B cell (primary cell): ENCODE measurements at regions not wholly inside any gene's neighbourhood (a gene's known extent, or its start where the extent isn't known, plus 50 kb on each side); places are given as distances from the start of the nearest gene placed in this dataset.

Source experiments
- ATAC-seq: fragments of 200-7000 bp; cut with Tn5 transposase; one replicate; pipeline ENCODE4 v1.10.0; 2021; ENCODE audit warnings: low read depth, mild to moderate bottlenecking, moderate number of reproducible peaks, moderate library complexity
- CTCF ChIA-PET: fragments of 350-600 bp; sonication (Branson Sonifier 250); formaldehyde crosslinking; loops from one replicate; lab custom pipeline; 2021; ENCODE audit warnings: antibody characterized with exemption, inconsistent platforms; lab: Charles Lee
- POLR2A ChIA-PET: fragments of 350-600 bp; sonication (Branson Sonifier 250); formaldehyde crosslinking; loops from one replicate; lab custom pipeline; 2021; ENCODE audit warnings: antibody characterized with exemption; lab: Charles Lee
- DNase-seq: peaks from one replicate; pipeline ENCODE4 v3.0.0; 2013
- H2AFZ ChIP-seq: 2 replicates; pipeline ENCODE4 v1.6.1; 2012; ENCODE audit warnings: mild to moderate bottlenecking, low read depth, low read length; ENCODE audit not compliant: insufficient read depth, poor library complexity, severe bottlenecking
- H3K27ac ChIP-seq, 2 donors: 1 replicate in 1 of 2; 2 replicates in 1 of 2; pipeline ENCODE4 v1.5.1; 2012 to 2013; ENCODE audit warnings: low read length in 2 of 2, mild to moderate bottlenecking in 2 of 2, moderate library complexity in 1 of 2
- H3K27me3 ChIP-seq, 4 experiments: fragments of 200-600 bp in 1 of 4; sonication (generic) in 1 of 4; replicated peaks in 1 of 4; 1 replicate in 2 of 4; 2 replicates in 2 of 4; pipeline versions ENCODE4 v1.6.1 to v1.7.0; 2013 to 2016; ENCODE audit warnings: low read length in 3 of 4, mild to moderate bottlenecking in 2 of 4, mixed read lengths in 1 of 4, moderate library complexity in 1 of 4; ENCODE audit not compliant: insufficient read depth in 4 of 4, control insufficient read depth in 3 of 4; ENCODE audit errors: control extremely low read depth in 1 of 4
- H3K36me3 ChIP-seq, 2 experiments: replicated peaks in 1 of 2; 1 replicate in 1 of 2; 2 replicates in 1 of 2; pipeline versions ENCODE4 v1.6.1 to v1.7.1; 2013; ENCODE audit warnings: low read length in 1 of 2; ENCODE audit not compliant: insufficient read depth in 2 of 2, control insufficient read depth in 1 of 2; ENCODE audit errors: control extremely low read depth in 1 of 2, extremely low read depth in 1 of 2
- H3K4me1 ChIP-seq, 2 donors: fragments of 200-600 bp in 1 of 2; sonication (generic) in 1 of 2; 1 replicate in 1 of 2; 2 replicates in 1 of 2; pipeline versions ENCODE4 v1.5.1 to v1.6.1; 2013 to 2017; ENCODE audit warnings: low read length in 2 of 2; ENCODE audit not compliant: control insufficient read depth in 2 of 2, insufficient read depth in 2 of 2
- H3K4me2 ChIP-seq: replicated peaks from 2 replicates; pipeline ENCODE3; 2012; ENCODE audit warnings: mild to moderate bottlenecking, low read depth, low read length; ENCODE audit not compliant: poor library complexity, severe bottlenecking
- H3K4me3 ChIP-seq, 5 experiments: fragments of 200-600 bp in 1 of 5; sonication (generic) in 1 of 5; 1 replicate in 3 of 5; 2 replicates in 2 of 5; pipeline versions ENCODE4 v1.5.1 to v1.7.0; 2011 to 2016; ENCODE audit warnings: low read length in 4 of 5, mild to moderate bottlenecking in 4 of 5, low read depth in 2 of 5, control low read depth in 1 of 5, moderate library complexity in 1 of 5; ENCODE audit not compliant: insufficient read depth in 1 of 5; ENCODE audit errors: control extremely low read depth in 1 of 5, extremely low read depth in 1 of 5
- H3K79me2 ChIP-seq: fragments of 200-600 bp; sonication (generic); one replicate; pipeline ENCODE4 v1.6.0; 2016; ENCODE audit warnings: low read length; ENCODE audit not compliant: control insufficient read depth, insufficient read depth
- H3K9ac ChIP-seq: fragments of 200-600 bp; sonication (generic); 2 replicates; pipeline ENCODE4 v1.6.1; 2017; ENCODE audit warnings: mild to moderate bottlenecking, low read length, moderate library complexity
- H3K9me3 ChIP-seq, 3 donors: one replicate each; pipeline versions ENCODE4 v1.6.1 to v1.7.1; 2013; ENCODE audit warnings: low read length in 2 of 3; ENCODE audit not compliant: control insufficient read depth in 2 of 3, insufficient read depth in 1 of 3; ENCODE audit errors: control extremely low read depth in 1 of 3
- H4K20me1 ChIP-seq: 2 replicates; pipeline ENCODE4 v1.6.0; 2012; ENCODE audit warnings: mild to moderate bottlenecking, low read length; ENCODE audit not compliant: insufficient read depth, control insufficient read depth, poor library complexity, severe bottlenecking
- H3K27ac Mint-ChIP-seq: one replicate; pipeline ENCODE4 v1.8.0; 2021; ENCODE audit warnings: mixed read lengths
- H3K27me3 Mint-ChIP-seq: one replicate; pipeline ENCODE4 v1.8.0; 2021; ENCODE audit warnings: mixed read lengths
- H3K4me1 Mint-ChIP-seq: one replicate; pipeline ENCODE4 v1.8.0; 2021; ENCODE audit warnings: mixed read lengths
- H3K4me3 Mint-ChIP-seq: one replicate; pipeline ENCODE4 v1.8.0; 2021; ENCODE audit warnings: mixed read lengths
- H3K9me3 Mint-ChIP-seq: one replicate; pipeline ENCODE4 v1.8.0; 2022; ENCODE audit warnings: mixed read lengths; ENCODE audit not compliant: insufficient read depth
- EZH2 ChIP-seq: IDR thresholded peaks from 2 replicates; pipeline ENCODE4 v1.6.1; 2012; ENCODE audit warnings: borderline replicate concordance, low read depth, mild to moderate bottlenecking, moderate library complexity, low read length; ENCODE audit not compliant: insufficient read depth, poor library complexity, severe bottlenecking
- WGBS: methylation state at CpG from one replicate; pipeline ENCODE4 v1.1.5; 2013; ENCODE audit warnings: missing lambda C conversion rate; ENCODE audit not compliant: insufficient coverage; 5-methylcytosine and 5-hydroxymethylcytosine counted together
- intact Hi-C: fragments of 100-400 bp; cut with micrococcal nuclease; formaldehyde crosslinking; loops from one replicate; pipeline ENCODE4 v1.10.0; 2022
- TF ChIP-seq, protein P1 (sequence below): fragments of 200-600 bp; IDR thresholded peaks from one replicate; pipeline ENCODE4 v1.8.0; 2022; ENCODE audit warnings: antibody characterized with exemption, mild to moderate bottlenecking

DNA sequence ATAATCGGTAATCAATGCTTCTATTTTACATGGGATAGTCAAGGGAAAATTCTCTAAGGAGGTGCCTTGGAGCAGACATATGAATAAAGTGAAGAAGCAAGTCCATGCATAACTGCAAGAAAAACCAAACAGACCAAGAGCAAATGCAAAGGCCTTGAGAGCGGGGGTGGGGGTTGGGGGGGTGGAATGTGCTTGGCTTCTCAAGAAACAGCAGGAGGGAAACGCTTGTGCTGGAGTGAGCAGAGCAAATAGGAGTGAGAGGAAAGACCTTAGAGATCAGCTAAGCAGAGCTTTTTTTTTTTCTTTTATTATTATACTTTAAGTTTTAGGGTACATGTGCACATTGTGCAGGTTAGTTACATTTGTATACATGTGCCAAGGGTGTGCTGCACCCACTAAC lies 260.8 kb downstream of the ARPP21 start:
- Histone ChIP-seq H3K79me2 (no peaks in the 10 kb centered on the region), H3K27me3 (no peaks in the 10 kb centered on the region), H3K4me1 (no peaks in the 10 kb centered on the region), H3K36me3 (no peaks in the 10 kb centered on the region), H3K4me2 (no peak overlapping the region), H2AFZ (no peak overlapping the region), H3K9ac (no peak overlapping the region), H4K20me1 (no peaks in the 10 kb centered on the region), H3K27ac (no peak overlapping the region), H3K9me3 (no peaks in the 10 kb centered on the region), H3K4me3 (no peak overlapping the region)
- no peak for DNase-seq
- TF ChIP-seq, protein P1, sequence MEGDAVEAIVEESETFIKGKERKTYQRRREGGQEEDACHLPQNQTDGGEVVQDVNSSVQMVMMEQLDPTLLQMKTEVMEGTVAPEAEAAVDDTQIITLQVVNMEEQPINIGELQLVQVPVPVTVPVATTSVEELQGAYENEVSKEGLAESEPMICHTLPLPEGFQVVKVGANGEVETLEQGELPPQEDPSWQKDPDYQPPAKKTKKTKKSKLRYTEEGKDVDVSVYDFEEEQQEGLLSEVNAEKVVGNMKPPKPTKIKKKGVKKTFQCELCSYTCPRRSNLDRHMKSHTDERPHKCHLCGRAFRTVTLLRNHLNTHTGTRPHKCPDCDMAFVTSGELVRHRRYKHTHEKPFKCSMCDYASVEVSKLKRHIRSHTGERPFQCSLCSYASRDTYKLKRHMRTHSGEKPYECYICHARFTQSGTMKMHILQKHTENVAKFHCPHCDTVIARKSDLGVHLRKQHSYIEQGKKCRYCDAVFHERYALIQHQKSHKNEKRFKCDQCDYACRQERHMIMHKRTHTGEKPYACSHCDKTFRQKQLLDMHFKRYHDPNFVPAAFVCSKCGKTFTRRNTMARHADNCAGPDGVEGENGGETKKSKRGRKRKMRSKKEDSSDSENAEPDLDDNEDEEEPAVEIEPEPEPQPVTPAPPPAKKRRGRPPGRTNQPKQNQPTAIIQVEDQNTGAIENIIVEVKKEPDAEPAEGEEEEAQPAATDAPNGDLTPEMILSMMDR = no peak
- no peak for TF ChIP-seq EZH2
- H3K27ac Mint-ChIP-seq = no peak overlapping the region
- CTCF ChIA-PET = no interaction called here
- intact Hi-C loops = no loop called here
- H3K4me3 Mint-ChIP-seq = no peak overlapping the region
- POLR2A ChIA-PET = no interaction called here
- H3K9me3 Mint-ChIP-seq = peaks cover 1% of the 10 kb centered on the region
- no peak for ATAC-seq
- no peaks in the 10 kb centered on the region for H3K4me1 Mint-ChIP-seq
- WGBS = 100% methylated on average over 2 of the region's 3 CpGs
- H3K27me3 Mint-ChIP-seq = no peaks in the 10 kb centered on the region

DNA sequence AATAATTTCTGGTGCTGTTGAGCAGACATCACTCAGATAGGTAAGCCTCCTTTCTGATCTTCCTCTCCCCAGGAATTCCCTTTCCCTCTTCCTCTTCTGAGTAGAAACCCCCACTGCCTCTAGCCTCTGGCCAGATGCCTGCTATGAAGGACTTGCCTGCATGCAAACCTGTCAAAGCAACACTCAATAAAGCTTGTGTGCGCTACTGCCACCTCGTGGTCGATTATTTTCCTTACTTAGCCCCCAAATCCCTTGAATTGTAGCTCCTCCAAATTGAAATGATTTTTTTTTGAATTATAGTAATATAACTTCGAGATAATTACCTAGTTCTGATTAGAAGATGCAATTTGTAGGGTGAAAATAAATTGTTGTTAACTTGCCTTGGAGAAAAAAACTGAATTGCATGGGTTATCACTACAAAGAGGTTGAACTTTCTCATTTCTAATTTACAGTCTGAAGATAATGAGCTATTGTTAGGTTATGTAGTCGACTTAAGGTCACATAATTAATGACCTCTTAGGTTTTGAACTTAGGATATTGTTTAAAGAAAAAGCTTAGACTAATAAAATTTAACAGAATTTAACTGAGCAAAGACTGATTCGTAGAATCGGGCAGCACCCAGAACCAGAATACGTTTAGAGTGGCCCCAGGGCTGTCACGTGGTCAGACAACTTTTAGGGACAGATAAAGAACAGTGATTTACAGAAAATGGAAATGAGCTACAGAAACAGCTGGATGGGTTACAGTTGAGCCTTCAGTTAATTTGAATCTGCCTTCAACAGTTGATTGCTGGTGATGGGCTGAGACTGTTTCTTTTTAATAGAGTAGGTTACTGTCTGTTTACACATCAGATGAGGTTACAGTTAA lies 269.3 kb downstream of the ARPP21 start:
- H3K4me3 Mint-ChIP-seq = no peak overlapping the region
- Histone ChIP-seq H3K79me2 (no peaks in the 10 kb centered on the region), H2AFZ (no peak overlapping the region), H3K4me1 (no peaks in the 10 kb centered on the region), H3K27me3 (no peaks in the 10 kb centered on the region), H3K27ac (no peak overlapping the region), H3K9me3 (no peaks in the 10 kb centered on the region), H4K20me1 (no peaks in the 10 kb centered on the region), H3K4me2 (no peak overlapping the region), H3K36me3 (no peaks in the 10 kb centered on the region), H3K9ac (no peak overlapping the region), H3K4me3 (no peak overlapping the region)
- ATAC-seq (no peak), DNase-seq (peak; percentile 60)
- intact Hi-C loops = no loop called here
- H3K9me3 Mint-ChIP-seq = no peaks in the 10 kb centered on the region
- TF ChIP-seq, protein P1 = peak; percentile 86
- TF ChIP-seq EZH2 = no peak
- CTCF ChIA-PET = interaction anchor here (0.8 to 2.9 kb wide), 12 partner anchors 11 to 1993 kb away, joined by 3 to 13 read pairs (median 5); no protein-coding TSS in a partner anchor
- 87% methylated on average over 4 of the region's 9 CpGs for WGBS
- no peak overlapping the region for H3K27ac Mint-ChIP-seq
- H3K27me3 Mint-ChIP-seq = no peaks in the 10 kb centered on the region
- POLR2A ChIA-PET = no interaction called here
- H3K4me1 Mint-ChIP-seq = no peaks in the 10 kb centered on the region
